Endothelial cell of umbilical vein (primary cell): ENCODE measurements at regions not wholly inside any gene's neighbourhood (a gene's known extent, or its start where the extent isn't known, plus 50 kb on each side); places are given as distances from the start of the nearest gene placed in this dataset.

Experiments used
- BruUV-seq: library from RNA; stranded (reverse); fragments of 400-500 nt; replicated peaks from 2 replicates; lab custom pipeline; 2021; lab: Mats Ljungman, UMichigan
- CTCF ChIA-PET: fragments of 300-600, 350-600 bp; sonication (Branson Sonifier 250); formaldehyde crosslinking; loops from one replicate; lab custom pipeline; 2021; ENCODE audit warnings: antibody characterized with exemption, inconsistent platforms; lab: Charles Lee
- POLR2A ChIA-PET: fragments of 300-600, 350-600 bp; sonication (Branson Sonifier 250); formaldehyde crosslinking; loops from one replicate; lab custom pipeline; 2021; ENCODE audit warnings: antibody characterized with exemption, inconsistent platforms; lab: Charles Lee
- DNase-seq: peaks from one replicate; pipeline ENCODE4 v3.0.0-alpha.2; 2011; ENCODE audit warnings: low read depth, low spot score
- FAIRE-seq: peaks from 2 replicates; lab custom pipeline; 2011; peaks lifted over from hg19 to GRCh38; lab: Jason Lieb, UNC
- H2AFZ ChIP-seq: 2 replicates; pipeline ENCODE4 v1.6.0; 2012; ENCODE audit warnings: low read depth, low read length, control low read depth, inconsistent platforms
- H3K27ac ChIP-seq: 2 replicates; pipeline ENCODE4 v1.5.1; 2011; ENCODE audit warnings: low read depth, mild to moderate bottlenecking, control low read depth, low read length, moderate library complexity; ENCODE audit not compliant: insufficient read depth
- H3K27me3 ChIP-seq, 2 experiments: 2 replicates each; pipeline versions ENCODE4 v1.6.0 to v1.6.1; 2011; ENCODE audit warnings: low read length in 2 of 2, mixed read lengths in 1 of 2; ENCODE audit not compliant: control insufficient read depth in 2 of 2, insufficient read depth in 2 of 2
- H3K36me3 ChIP-seq, 2 experiments: 2 replicates in 1 of 2; 3 replicates in 1 of 2; pipeline ENCODE4 v1.5.1; 2011; ENCODE audit warnings: low read length in 2 of 2, mild to moderate bottlenecking in 1 of 2, moderate library complexity in 1 of 2; ENCODE audit not compliant: control insufficient read depth in 2 of 2, insufficient read depth in 2 of 2; ENCODE audit errors: extremely low read depth in 1 of 2
- H3K4me1 ChIP-seq: 3 replicates; pipeline ENCODE4 v1.5.1; 2011; ENCODE audit warnings: mild to moderate bottlenecking, low read length; ENCODE audit not compliant: control insufficient read depth, insufficient read depth; ENCODE audit errors: extremely low read depth
- H3K4me2 ChIP-seq: 2 replicates; pipeline ENCODE4 v1.6.1; 2011; ENCODE audit warnings: low read length, control low read depth, mixed read lengths; ENCODE audit not compliant: insufficient read depth
- H3K4me3 ChIP-seq, 3 experiments: fragments of 200-600 bp in 1 of 3; sonication (generic), shearing (Covaris generic) in 1 of 3; replicated peaks in 1 of 3; 2 replicates each; pipeline ENCODE4 v1.5.1; 2011 to 2016; ENCODE audit warnings: control low read depth in 3 of 3, low read length in 3 of 3, mild to moderate bottlenecking in 2 of 3, inconsistent platforms in 1 of 3, low read depth in 1 of 3, moderate library complexity in 1 of 3; ENCODE audit not compliant: insufficient read depth in 1 of 3
- H3K79me2 ChIP-seq: 2 replicates; pipeline ENCODE4 v1.6.0; 2012; ENCODE audit warnings: low read length, inconsistent platforms; ENCODE audit not compliant: control insufficient read depth, insufficient read depth
- H3K9ac ChIP-seq: replicated peaks from 2 replicates; pipeline ENCODE3; 2011; ENCODE audit warnings: low read length, control low read depth; ENCODE audit not compliant: insufficient read depth; ENCODE audit errors: extremely low read depth
- H3K9me1 ChIP-seq: replicated peaks from 3 replicates; pipeline ENCODE4 v1.6.0; 2011; ENCODE audit warnings: mild to moderate bottlenecking, low read length; ENCODE audit not compliant: control insufficient read depth, insufficient read depth; ENCODE audit errors: extremely low read depth
- H3K9me3 ChIP-seq: replicated peaks from 2 replicates; pipeline ENCODE4 v1.5.1; 2012; ENCODE audit warnings: low read length, inconsistent platforms; ENCODE audit not compliant: control insufficient read depth, insufficient read depth
- H4K20me1 ChIP-seq: replicated peaks from 2 replicates; pipeline ENCODE3; 2011; ENCODE audit warnings: mild to moderate bottlenecking, low read length; ENCODE audit not compliant: control insufficient read depth, insufficient read depth; ENCODE audit errors: extremely low read depth
- CTCF ChIP-seq, 2 donors: IDR thresholded peaks; 1 replicate in 1 of 2; 2 replicates in 1 of 2; pipeline ENCODE4 v1.5.1; 2011; ENCODE audit warnings: low read length in 2 of 2, mild to moderate bottlenecking in 2 of 2, moderate library complexity in 2 of 2, control low read depth in 1 of 2, inconsistent platforms in 1 of 2, low read depth in 1 of 2; ENCODE audit not compliant: insufficient read depth in 1 of 2; ENCODE audit errors: extremely low read depth in 1 of 2
- EZH2 ChIP-seq: IDR thresholded peaks from 2 replicates; pipeline ENCODE4 v1.6.1; 2012; ENCODE audit warnings: borderline replicate concordance, low read depth, mild to moderate bottlenecking, moderate library complexity, low read length, inconsistent platforms; ENCODE audit not compliant: severe bottlenecking
- FOS ChIP-seq: IDR thresholded peaks from 2 replicates; pipeline ENCODE4 v1.6.1; 2011; ENCODE audit warnings: mild to moderate bottlenecking, low read length, moderate library complexity, borderline replicate concordance; ENCODE audit not compliant: insufficient read depth
- GATA2 ChIP-seq: IDR thresholded peaks from 2 replicates; pipeline ENCODE4 v1.7.0; 2011; ENCODE audit warnings: low read depth, mild to moderate bottlenecking, moderate library complexity, mixed read lengths, low read length; ENCODE audit not compliant: insufficient read length, insufficient read depth
- JUN ChIP-seq: IDR thresholded peaks from 2 replicates; pipeline ENCODE4 v1.6.1; 2011; ENCODE audit warnings: borderline replicate concordance, low read depth; ENCODE audit not compliant: insufficient read length, insufficient read depth
- MAX ChIP-seq: IDR thresholded peaks from 2 replicates; pipeline ENCODE4 v1.6.1; 2011; ENCODE audit not compliant: insufficient read depth, insufficient read length
- MYC ChIP-seq: IDR thresholded peaks from one replicate; pipeline ENCODE4 v1.6.1; 2011; ENCODE audit warnings: mild to moderate bottlenecking, low read depth, low read length
- POLR2A ChIP-seq: IDR thresholded peaks from 2 replicates; pipeline ENCODE4 v1.6.1; 2012; ENCODE audit warnings: low read depth, mild to moderate bottlenecking, control low read depth, low read length
- POLR2AphosphoS5 ChIP-seq: IDR thresholded peaks from 2 replicates; pipeline ENCODE4 v1.6.1; 2012; ENCODE audit warnings: low read depth, mild to moderate bottlenecking, control low read depth, low read length, moderate library complexity; ENCODE audit not compliant: insufficient read depth
- dilution Hi-C: fragments of 300-500 bp; cut with MboI; formaldehyde crosslinking; loops from one replicate; pipeline ENCODE4 v1.15.0; 2019; ENCODE audit warnings: low sequenced_read_pairs; ENCODE audit not compliant: extremely low pct_ligation_motif_present
- intact Hi-C: fragments of 100-400 bp; cut with micrococcal nuclease; formaldehyde crosslinking; loops from one replicate; pipeline ENCODE4 v1.10.0; 2022

- intact Hi-C loops: no loop called here
- H2AFZ ChIP-seq: no peak overlapping the region
- no peaks in the 10 kb centered on the region for H3K36me3 ChIP-seq
- peaks cover 22% of the 10 kb centered on the region for H3K4me1 ChIP-seq
- no peaks in the 10 kb centered on the region for H3K27me3 ChIP-seq
- ChIA-PET POLR2A (no interaction called here), CTCF (no interaction called here)
- H3K4me3 ChIP-seq: no peak overlapping the region
- H3K4me2 ChIP-seq: no peak overlapping the region
- no TSS peak for BruUV-seq
- TF ChIP-seq CTCF (IDR thresholded peaks at IDR 0.05; ENCODE audit: extremely low read depth in 1 of 2, insufficient read depth in 1 of 2, low read depth in 1 of 2, low read length in 2 of 2) (no peak), MYC (no peak), POLR2AphosphoS5 (no peak), JUN (no peak), POLR2A (no peak), FOS (no peak), EZH2 (no peak), MAX (no peak), GATA2 (no peak)
- peaks cover 2% of the 10 kb centered on the region for H3K9me1 ChIP-seq
- DNase-seq: no peak
- no peak overlapping the region for H3K9ac ChIP-seq
- FAIRE-seq: no peak
- dilution Hi-C loops: no loop called here
- no peaks in the 10 kb centered on the region for H4K20me1 ChIP-seq
- H3K9me3 ChIP-seq: no peaks in the 10 kb centered on the region
- H3K27ac ChIP-seq: no peak overlapping the region
- H3K79me2 ChIP-seq: no peaks in the 10 kb centered on the region
Observed at GRCh38 chr2:145018502-145018901, 498.6 kb upstream of the ZEB2 start.
